SK-N-MC (cell line): ENCODE measurements at regions not wholly inside any gene's neighbourhood (a gene's known extent, or its start where the extent isn't known, plus 50 kb on each side); places are given as distances from the start of the nearest gene placed in this dataset.
A peak's percentile ranks its signal among the peaks of the same experiment; 100 is the strongest.

ENCODE experiments used
- DNase-seq: peaks from one replicate; pipeline ENCODE4 v3.0.0-alpha.2; 2011; ENCODE audit warnings: low read depth, low spot score
- H3K27ac ChIP-seq: fragments of 200-600 bp; sonication (generic); 2 replicates; pipeline ENCODE4 v1.5.1; 2016; ENCODE audit warnings: mixed run types
- H3K36me3 ChIP-seq: fragments of 200-600 bp; sonication (generic); 2 replicates; pipeline ENCODE4 v1.6.1; 2017; ENCODE audit warnings: antibody characterized with exemption, low read length, mixed read lengths; ENCODE audit not compliant: insufficient read depth
- H3K4me3 ChIP-seq: fragments of 200-600 bp; sonication (generic); 2 replicates; pipeline ENCODE4 v1.5.1; 2016
- H3K9ac ChIP-seq: fragments of 200-600 bp; sonication (generic); 2 replicates; pipeline ENCODE4 v1.8.0; 2017; ENCODE audit warnings: mixed run types, mixed read lengths; ENCODE audit not compliant: insufficient read length
- H3K9me3 ChIP-seq: fragments of 200-600 bp; sonication (generic); 2 replicates; pipeline ENCODE4 v1.6.1; 2017; ENCODE audit warnings: low read depth, mild to moderate bottlenecking, antibody characterized with exemption, low read length, moderate library complexity, mixed read lengths
- EZH2 ChIP-seq: fragments of 200-600 bp; sonication (generic); IDR thresholded peaks from one replicate; pipeline ENCODE4 v1.6.1; 2017; ENCODE audit warnings: antibody characterized with exemption
- FOXP2 ChIP-seq: optimal IDR thresholded peaks from 2 replicates; pipeline ENCODE3; 2011; ENCODE audit warnings: mild to moderate bottlenecking, moderate library complexity; ENCODE audit not compliant: insufficient read depth; ENCODE audit errors: extremely low read length, control extremely low read depth
- POLR2AphosphoS5 ChIP-seq: IDR thresholded peaks from 2 replicates; pipeline ENCODE4 v1.6.1; 2012; ENCODE audit warnings: mild to moderate bottlenecking, low read depth, low read length, borderline replicate concordance

DNA sequence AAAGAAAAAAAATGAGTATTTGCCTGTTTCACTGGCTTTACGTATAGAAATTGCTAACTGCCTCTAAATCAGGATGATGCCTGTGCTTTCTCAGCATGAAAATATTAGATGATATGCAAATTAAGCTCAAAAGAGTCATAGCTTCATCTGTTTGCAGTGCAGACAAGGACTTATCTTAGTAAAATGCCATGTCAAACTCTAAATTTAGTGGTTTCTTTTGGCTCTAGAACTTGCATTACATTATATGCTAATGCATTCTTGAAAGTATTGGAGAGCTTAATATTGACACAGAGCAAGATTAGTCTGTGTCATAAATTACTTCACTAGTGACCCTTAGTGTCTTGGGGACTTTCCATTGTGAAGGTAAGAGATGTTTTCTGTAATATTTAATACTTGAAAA, 1109.1 kb upstream of the NRXN1 start:
- Histone ChIP-seq H3K27ac (no peak overlapping the region), H3K9ac (no peak overlapping the region), H3K4me3 (no peak overlapping the region), H3K9me3 (no peaks in the 10 kb centered on the region), H3K36me3 (no peaks in the 10 kb centered on the region)
- TF ChIP-seq POLR2AphosphoS5 (no peak), FOXP2 (no peak), EZH2 (no peak)
- no peak for DNase-seq

GRCh38 chr2:52139241-52139640, 1107.3 kb upstream of the NRXN1 start:
- Histone ChIP-seq H3K9ac (no peak overlapping the region), H3K9me3 (no peaks in the 10 kb centered on the region), H3K4me3 (no peak overlapping the region), H3K27ac (no peak overlapping the region), H3K36me3 (no peaks in the 10 kb centered on the region)
- TF ChIP-seq POLR2AphosphoS5, result no peak
- no peak for TF ChIP-seq FOXP2
- TF ChIP-seq EZH2, result no peak
- no peak for DNase-seq

DNA sequence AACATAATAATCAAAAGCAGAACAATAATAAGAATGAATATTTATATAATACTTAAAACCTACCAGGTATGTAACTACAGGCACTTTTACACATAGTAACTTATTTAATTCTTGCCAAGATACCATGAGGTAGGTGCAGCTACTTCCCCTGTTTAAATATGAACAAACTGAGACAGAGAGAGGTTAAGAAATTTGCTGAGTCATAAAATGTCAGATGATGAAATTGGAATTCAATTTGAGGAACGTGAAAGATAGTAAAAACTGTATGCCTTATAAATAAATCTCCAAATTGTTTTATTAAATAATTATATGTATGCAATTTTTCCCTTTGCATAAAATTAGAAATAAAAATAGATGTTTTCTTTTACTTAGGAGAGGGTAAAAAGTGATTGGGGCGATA, 1103.3 kb upstream of the NRXN1 start:
- no peak for TF ChIP-seq EZH2
- TF ChIP-seq FOXP2, result no peak
- no peak for TF ChIP-seq POLR2AphosphoS5
- Histone ChIP-seq H3K27ac (no peak overlapping the region), H3K9me3 (no peaks in the 10 kb centered on the region), H3K36me3 (no peaks in the 10 kb centered on the region), H3K9ac (no peak overlapping the region), H3K4me3 (no peak overlapping the region)
- no peak for DNase-seq

- DNase-seq, result no peak
- peak overlapping the region; percentile 42 for H3K27ac ChIP-seq
- no peak overlapping the region for H3K9ac ChIP-seq
- H3K4me3 ChIP-seq, result peak overlapping the region; percentile 31; the same call in 1 of the 2 replicates
- H3K36me3 ChIP-seq, result no peaks in the 10 kb centered on the region
- TF ChIP-seq EZH2, result no peak
- TF ChIP-seq FOXP2, result no peak
- no peak for TF ChIP-seq POLR2AphosphoS5
- H3K9me3 ChIP-seq, result no peaks in the 10 kb centered on the region
Measured at GRCh38 chr2:52128081-52128480, 1096.1 kb upstream of the NRXN1 start.

DNA sequence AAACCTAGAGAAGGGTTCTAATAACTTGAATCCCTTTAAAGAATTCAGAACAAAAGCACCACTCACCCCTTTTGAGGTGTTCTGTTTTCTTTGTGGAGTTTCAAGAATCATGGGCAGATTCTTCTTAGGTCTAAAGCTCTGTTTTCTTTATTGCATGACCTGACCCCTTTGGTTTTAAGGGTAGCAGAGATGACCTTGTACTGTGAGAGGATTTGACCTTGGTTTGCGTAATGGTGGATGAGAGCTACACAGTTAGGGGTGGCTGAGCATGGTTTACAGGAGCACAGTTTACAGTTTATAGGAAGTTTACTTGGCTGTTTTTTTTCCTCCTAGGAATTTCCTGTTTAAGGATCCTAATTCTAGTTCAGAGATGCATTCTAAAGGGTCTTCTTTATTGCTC, 1095.6 kb upstream of the NRXN1 start:
- no peaks in the 10 kb centered on the region for H3K9me3 ChIP-seq
- H3K9ac ChIP-seq, result no peak overlapping the region
- no peak overlapping the region for H3K4me3 ChIP-seq
- no peak for DNase-seq
- TF ChIP-seq FOXP2, result no peak
- no peak for TF ChIP-seq POLR2AphosphoS5
- no peak for TF ChIP-seq EZH2
- H3K27ac ChIP-seq, result 0 out of 2 replicates have a peak overlapping the region, but pooled peaks have one; percentile 33
- H3K36me3 ChIP-seq, result no peaks in the 10 kb centered on the region

GRCh38 chr2:52117299-52117698, 1085.4 kb upstream of the NRXN1 start:
- TF ChIP-seq FOXP2 (no peak), POLR2AphosphoS5 (no peak), EZH2 (no peak)
- H3K9ac ChIP-seq, result no peak overlapping the region
- H3K9me3 ChIP-seq, result no peaks in the 10 kb centered on the region
- H3K27ac ChIP-seq, result no peak overlapping the region
- H3K36me3 ChIP-seq, result no peaks in the 10 kb centered on the region
- H3K4me3 ChIP-seq, result no peak overlapping the region
- DNase-seq, result no peak

DNA sequence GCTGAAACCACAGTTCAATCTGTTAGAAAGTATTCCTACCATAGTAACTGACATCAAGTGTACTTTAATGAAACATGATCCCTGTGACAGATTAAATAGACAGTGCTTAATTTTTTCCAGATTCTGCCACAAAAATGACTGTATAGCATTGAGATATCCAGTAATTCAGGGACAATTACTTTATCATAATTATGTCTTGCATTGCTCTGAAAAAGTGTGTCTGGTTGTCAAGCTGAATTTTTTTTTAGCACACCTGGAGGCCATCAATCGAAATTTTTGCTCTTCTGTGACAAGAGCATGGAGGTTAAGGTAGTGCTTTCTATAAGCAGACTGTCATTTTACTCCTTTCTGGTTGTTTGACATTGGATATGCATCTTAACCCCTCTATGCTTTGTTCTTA, 1083.8 kb upstream of the NRXN1 start:
- TF ChIP-seq POLR2AphosphoS5 (no peak), FOXP2 (no peak)
- H3K27ac ChIP-seq, result peak overlapping the region; percentile 3; the same call in 1 of the 2 replicates
- H3K9me3 ChIP-seq, result no peaks in the 10 kb centered on the region
- no peak overlapping the region for H3K9ac ChIP-seq
- H3K36me3 ChIP-seq, result no peaks in the 10 kb centered on the region
- H3K4me3 ChIP-seq, result peak overlapping the region; percentile 25; the same call in 1 of the 2 replicates
- DNase-seq, result no peak

DNA sequence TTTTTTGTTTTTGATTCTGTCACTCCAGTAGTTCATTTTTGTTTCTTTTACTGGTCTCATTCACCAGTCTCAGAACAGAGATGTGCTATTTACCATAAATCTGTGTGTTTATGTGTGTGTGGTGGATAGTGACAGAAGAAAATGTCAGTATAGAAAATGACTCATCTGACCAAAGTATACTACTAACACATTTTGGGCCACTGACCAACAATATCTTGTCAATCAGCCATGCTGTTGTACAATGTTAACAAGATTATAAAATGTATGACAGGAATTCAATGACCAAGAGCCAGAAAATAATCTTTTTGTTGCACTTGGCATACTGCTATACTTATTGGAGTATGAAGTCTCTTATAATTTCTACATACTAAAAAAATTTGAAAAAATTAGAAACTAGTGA, 1081.4 kb upstream of the NRXN1 start:
- no peak for TF ChIP-seq POLR2AphosphoS5
- no peak for TF ChIP-seq FOXP2
- no peak for TF ChIP-seq EZH2
- Histone ChIP-seq H3K36me3 (no peaks in the 10 kb centered on the region), H3K4me3 (no peak overlapping the region), H3K9me3 (no peaks in the 10 kb centered on the region), H3K27ac (no peak overlapping the region), H3K9ac (no peak overlapping the region)
- DNase-seq, result no peak

DNA sequence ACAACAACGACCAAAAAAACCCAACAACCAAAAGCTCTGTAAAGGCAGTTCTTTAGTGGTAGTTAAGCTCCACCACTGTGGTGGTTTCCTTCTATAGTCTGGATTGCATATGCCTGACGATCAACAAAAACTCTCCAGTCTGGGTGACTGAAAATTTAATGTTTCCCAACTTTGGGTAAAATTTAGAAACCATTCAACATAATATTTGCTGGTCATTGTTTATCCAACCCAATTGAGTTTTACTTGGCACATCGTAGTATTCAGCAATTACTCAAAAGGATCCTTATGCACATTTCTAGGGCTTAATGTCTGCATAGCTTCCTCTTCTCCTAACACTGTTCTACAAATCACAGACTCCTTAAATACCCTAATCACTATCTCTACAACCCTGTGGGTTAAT, 1080.2 kb upstream of the NRXN1 start:
- no peak overlapping the region for H3K9ac ChIP-seq
- no peak overlapping the region for H3K27ac ChIP-seq
- DNase-seq, result no peak
- no peaks in the 10 kb centered on the region for H3K9me3 ChIP-seq
- no peak overlapping the region for H3K4me3 ChIP-seq
- TF ChIP-seq EZH2 (no peak), POLR2AphosphoS5 (no peak), FOXP2 (no peak)
- no peaks in the 10 kb centered on the region for H3K36me3 ChIP-seq
